ENCODE measurements at regions not wholly inside any gene's neighbourhood (a gene's known extent, or its start where the extent isn't known, plus 50 kb on each side); places are given as distances from the start of the nearest gene placed in this dataset.

DNA sequence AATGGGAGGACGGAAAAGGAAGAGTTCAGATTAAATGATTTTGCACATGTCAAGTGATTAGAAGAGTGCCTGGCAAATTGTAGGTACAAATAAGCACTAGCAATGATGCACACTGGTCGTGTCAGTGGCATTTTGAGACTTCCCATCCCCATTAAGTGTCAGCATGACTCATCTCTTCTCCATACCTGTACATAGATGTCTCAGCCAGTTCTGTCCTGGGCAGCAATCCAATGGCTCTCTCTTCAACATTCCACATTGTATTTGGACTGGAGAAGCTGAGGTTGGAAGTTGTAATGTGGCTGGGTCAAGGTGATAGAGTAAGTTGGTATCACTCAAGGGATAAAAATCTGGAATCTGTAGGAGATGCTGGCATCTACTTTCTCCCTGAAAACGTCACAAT lies 742.7 kb downstream of the VRK1 start:
- in situ Hi-C loops (cut with HindIII; ENCODE audit: extremely low pct_ligation_motif_present, low pct_unique_long_range_greater_than_20kb) (no loop called here), intact Hi-C loops (cut with micrococcal nuclease; ENCODE audit: unreplicated experiment) (no loop called here)
- Histone ChIP-seq H4K20me1 (ENCODE audit: insufficient read depth, low read length) (no peaks in the 10 kb centered on the region), H3K79me2 (ENCODE audit: insufficient read depth, low read length) (no peaks in the 10 kb centered on the region), H3K9me3 (ENCODE audit: low read length) (peaks cover 61% of the 10 kb centered on the region), H3K9ac (ENCODE audit: insufficient read depth, low read depth, low read length) (no peak overlapping the region), H3K36me3 (replicated peaks in 1 of 2; ENCODE audit: control insufficient read depth in 1 of 2, insufficient read depth in 2 of 2, low read length in 2 of 2) (no peaks in the 10 kb centered on the region), H3K4me2 (ENCODE audit: low read depth, low read length) (no peak overlapping the region), H3K27me3 (ENCODE audit: control insufficient read depth in 1 of 2, insufficient read depth in 2 of 2, low read length in 2 of 2) (no peaks in the 10 kb centered on the region), H3K4me1 (ENCODE audit: insufficient read depth, low read length) (no peaks in the 10 kb centered on the region), H3K4me3 (replicated peaks in 1 of 3; ENCODE audit: insufficient read depth in 1 of 3, low read depth in 2 of 3, low read length in 3 of 3) (no peak overlapping the region), H3K27ac (ENCODE audit: extremely low read length, insufficient read depth, low read length) (no peak overlapping the region), H2AFZ (ENCODE audit: low read length) (no peak overlapping the region)
- FAIRE-seq (no peak), DNase-seq (ENCODE audit: low spot score) (no peak), ATAC-seq (no peak)
- CTCF ChIA-PET (ENCODE audit: low intra/inter-chr PET ratio, low total read pairs): no interaction called here
- BruUV-seq (replicated peaks): no TSS peak
- WGBS (ENCODE audit: low lambda C conversion rate): 2% methylated on average over 3 of the region's 3 CpGs
- TF ChIP-seq TEF (CRISPR knock-in tag; IDR thresholded peaks at IDR 0.05) (no peak), ZNF644 (CRISPR knock-in tag; IDR thresholded peaks at IDR 0.05; ENCODE audit: low read depth) (no peak), NAIF1 (CRISPR knock-in tag; IDR thresholded peaks at IDR 0.05; ENCODE audit: borderline replicate concordance) (no peak), RXRA (CRISPR knock-in tag; IDR thresholded peaks at IDR 0.05) (no peak), ZNF841 (CRISPR knock-in tag; IDR thresholded peaks at IDR 0.05; ENCODE audit: borderline replicate concordance) (no peak), SIX4 (CRISPR knock-in tag; IDR thresholded peaks at IDR 0.05) (no peak), GATA4 (IDR thresholded peaks at IDR 0.05; ENCODE audit: borderline replicate concordance, low read depth) (no peak), WIZ (CRISPR knock-in tag; IDR thresholded peaks at IDR 0.05) (no peak), PRDM4 (CRISPR knock-in tag; IDR thresholded peaks at IDR 0.05; ENCODE audit: borderline replicate concordance) (no peak), SNAPC5 (CRISPR knock-in tag; IDR thresholded peaks at IDR 0.05; ENCODE audit: borderline replicate concordance) (no peak), MAFK (conservative IDR thresholded peaks at IDR 0.05 in 1 of 2, IDR thresholded peaks at IDR 0.05 in 1 of 2; ENCODE audit: low read length in 2 of 2) (no peak)
- POLR2A ChIA-PET: no interaction called here

Data from HepG2 (cell line).